ENCODE measurements at regions not wholly inside any gene's neighbourhood (a gene's known extent, or its start where the extent isn't known, plus 50 kb on each side); places are given as distances from the start of the nearest gene placed in this dataset.
"Not testable (repeated sequence)": the region's sequence is repeated elsewhere in the genome, so short reads cannot be mapped to it uniquely, and the experiment has no call there.

GRCh38 chr2:53353135-53354114 is 414.2 kb upstream of the CHAC2 start:
- no peak for DNase-seq

DNA sequence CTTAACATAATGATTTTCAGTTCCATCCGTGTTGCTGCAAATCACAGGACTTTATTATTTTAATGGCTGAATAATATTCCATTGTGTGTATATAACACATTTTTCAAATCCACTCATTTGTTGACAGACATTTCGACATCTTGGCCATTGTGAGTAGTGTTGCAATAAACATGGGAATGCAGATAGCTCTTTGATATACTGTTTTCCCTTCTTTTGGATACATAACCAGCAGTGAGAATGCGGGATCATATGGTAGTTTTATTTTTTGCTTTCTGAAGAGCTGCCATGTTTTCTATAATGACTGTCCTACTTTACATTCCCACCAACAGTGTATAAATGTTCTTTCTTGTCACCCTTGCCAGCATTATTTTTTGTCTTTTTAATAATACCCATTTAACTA is 420.3 kb upstream of the CHAC2 start:
- DNase-seq, result no peak

DNA sequence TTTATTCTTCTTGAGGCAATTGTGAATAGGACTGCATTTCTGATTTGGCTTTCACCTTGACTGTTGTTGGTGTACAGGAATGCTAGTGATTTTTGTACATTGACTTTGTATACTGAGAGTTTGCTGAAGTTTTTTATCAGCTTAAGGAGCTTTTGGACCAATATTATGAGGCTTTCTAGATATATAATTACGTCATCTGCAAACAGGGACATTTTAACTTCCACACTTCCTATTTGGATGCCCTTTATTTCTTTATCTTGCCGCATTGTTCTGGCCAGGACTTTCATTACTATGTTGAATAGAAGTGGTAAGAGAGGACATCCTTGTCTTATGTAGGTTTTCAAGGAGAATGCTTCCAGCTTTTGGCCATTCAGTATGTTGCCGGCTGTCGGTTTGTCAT is 425.4 kb upstream of the CHAC2 start:
- DNase-seq, result no peak

DNA sequence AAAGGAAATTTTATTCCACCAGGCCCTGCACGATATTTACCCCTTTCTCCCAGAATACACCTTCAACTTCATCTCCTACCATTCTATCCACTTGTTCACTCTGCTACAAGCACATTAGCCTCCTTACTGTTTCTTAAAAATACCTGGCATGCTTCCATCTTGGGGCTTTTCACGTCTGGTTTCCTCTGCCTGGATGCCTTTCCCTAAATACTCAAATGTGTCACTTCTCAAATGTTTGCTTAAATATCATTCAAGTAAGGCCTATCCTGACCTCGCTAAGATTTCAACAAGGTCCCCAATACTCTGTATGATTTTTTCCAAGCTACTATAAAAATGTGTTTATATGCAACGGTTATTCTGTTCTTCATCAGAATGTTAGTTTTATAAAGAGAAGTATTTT is 433.0 kb upstream of the CHAC2 start:
- no peak for DNase-seq

GRCh38 chr2:53331667-53332066 is 435.9 kb upstream of the CHAC2 start:
- no peak for DNase-seq

DNA sequence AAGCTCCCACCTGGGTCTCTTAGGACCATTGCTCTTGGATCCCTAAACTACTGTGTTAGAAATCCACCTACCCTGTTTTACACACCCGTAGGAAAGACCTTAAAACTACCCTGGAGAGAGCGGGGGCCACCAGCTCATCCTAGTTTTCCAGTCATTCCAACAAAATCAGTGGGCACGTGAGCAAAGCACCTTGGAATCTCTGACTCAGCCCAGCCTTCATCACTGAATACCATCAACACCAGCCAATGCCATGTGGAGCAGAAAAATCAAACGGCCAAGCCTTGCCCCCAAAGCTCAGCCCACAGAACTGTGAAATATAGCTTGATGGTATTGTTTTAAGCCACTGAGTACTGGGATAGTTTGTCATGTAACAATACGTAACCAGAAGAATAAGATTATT is 449.7 kb upstream of the CHAC2 start:
- DNase-seq, result no peak

- no peak for DNase-seq
These were observed 452.5 kb upstream of the CHAC2 start for GRCh38 chr2:53315149-53315548.

DNA sequence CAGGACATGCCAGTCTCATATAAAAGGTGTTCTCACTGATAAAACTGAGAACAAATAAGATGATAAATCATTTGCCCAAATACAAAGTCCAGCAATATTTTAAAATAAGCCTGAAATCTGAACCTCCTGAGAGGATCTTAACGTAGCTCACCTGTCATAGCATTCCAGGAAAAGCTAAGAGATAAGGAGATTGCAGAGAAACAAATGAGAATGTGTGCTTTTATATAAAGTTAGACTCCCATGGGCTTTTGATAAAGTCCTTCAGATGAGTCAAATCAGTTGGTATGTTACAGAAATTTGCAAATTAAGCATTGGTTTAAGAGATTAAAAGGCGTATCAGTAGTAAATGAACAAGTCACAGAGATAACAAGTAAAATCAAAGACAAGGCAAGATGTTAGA is 452.9 kb upstream of the CHAC2 start:
- no peak for DNase-seq

DNA sequence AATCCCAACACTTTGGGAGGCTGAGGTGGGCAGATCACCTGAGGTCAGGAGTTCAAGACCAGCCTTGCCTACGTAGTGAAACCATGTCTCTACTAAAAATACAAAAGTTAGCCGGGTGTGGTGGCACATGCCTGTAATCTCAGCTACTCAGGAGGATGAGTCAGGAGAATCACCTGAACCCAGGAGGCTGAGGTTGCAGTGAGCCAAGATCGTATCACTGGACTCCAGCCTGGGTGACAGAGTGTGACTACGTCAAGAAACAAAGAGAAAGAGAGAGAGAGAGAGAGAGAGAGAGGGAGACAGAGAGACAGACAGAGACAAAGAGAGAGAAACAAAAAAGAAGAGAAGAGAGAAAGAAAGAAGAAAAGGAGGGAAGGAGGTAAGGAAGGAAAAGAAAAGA is 454.0 kb upstream of the CHAC2 start:
- DNase-seq, result not testable (repeated sequence)

DNA sequence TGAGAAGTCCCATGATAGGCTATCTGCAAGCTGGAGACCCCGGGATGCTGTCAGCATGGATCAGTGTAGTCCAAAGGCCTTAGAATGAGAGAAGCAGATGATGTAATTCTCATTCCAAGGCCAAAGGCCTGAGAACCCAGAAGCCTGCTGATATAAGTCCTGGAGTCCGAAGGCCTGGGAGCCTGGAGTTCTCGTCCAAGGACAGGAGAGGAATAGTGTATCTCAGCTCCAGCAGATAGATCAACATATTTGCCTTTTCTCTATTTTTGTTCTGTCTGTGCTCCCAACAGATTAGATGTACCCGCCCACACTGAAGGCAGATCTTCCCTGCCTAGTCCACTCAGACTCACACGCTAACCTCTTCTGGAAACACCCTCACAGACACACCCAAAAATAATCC is 454.9 kb upstream of the CHAC2 start:
- DNase-seq, result no peak

GRCh38 chr2:53312181-53312580 is 455.4 kb upstream of the CHAC2 start:
- DNase-seq, result no peak

DNA sequence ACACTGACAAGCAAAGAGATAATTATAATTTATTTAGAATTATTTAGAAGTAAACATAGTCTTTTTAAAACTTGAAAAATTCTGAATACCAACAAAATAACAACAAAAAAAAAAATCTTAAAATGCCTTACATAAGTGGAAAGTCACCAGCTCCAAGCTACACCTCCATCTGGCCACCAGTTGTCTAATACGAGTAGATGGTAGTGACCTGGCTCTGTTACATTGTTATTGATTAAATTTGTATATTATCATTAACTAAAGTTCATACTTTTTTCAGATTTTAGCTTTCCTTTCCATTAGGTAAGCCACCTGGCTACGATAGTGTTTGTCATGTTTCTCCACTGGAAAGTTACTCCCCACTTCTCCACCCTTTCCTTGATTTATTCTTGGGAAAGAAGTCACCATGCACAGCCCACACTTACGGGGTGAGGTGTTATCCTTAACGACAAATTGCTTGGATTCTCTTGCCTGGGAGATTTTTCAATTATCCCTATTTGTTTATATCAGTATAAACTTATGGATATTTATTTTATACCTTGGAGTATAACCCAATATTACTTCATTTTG is 464.5 kb upstream of the CHAC2 start:
- no peak for DNase-seq

DNA sequence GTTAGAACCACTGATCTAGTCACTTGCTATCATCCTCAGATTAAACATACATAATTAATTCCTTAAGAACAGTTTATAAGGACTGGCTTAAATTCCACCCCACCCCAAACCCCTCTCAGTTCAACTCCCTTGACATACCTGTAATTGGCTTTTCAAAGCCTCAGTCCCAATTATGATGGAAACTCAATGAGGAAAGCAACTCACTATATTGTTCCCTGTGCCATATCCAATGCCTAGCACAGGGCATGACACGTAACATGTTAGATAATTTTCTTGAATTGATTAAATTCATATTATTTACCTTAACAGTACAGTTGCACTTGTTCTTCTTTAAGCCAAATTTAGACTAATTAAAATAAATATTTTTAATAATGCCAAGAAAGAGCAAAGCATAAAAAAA is 465.1 kb upstream of the CHAC2 start:
- DNase-seq, result no peak

GRCh38 chr2:53289309-53290006 is 478.1 kb upstream of the CHAC2 start:
- no peak for DNase-seq

- no peak for DNase-seq
These were observed 481.3 kb upstream of the CHAC2 start for GRCh38 chr2:53286345-53286744.

GRCh38 chr2:53275743-53276142 is 491.9 kb upstream of the CHAC2 start:
- DNase-seq, result no peak

DNA sequence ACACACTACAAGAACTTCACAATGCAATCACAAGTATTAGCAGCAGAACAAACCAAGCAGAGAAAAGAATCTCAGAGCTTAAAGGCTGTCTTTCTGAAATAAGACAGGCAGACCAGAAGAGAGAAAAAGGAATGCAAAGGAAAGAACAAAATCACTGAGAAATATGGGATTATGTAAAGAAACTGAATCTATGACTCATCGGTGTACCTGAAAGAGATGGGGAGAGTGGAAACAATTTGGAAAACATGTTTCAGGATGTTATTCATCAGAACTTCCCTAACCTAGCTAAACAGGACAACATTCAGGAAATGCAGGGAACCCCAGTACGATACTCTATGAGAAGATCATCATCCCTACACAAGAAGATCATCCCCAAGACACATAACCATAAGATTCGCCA is 499.0 kb upstream of the CHAC2 start:
- no peak for DNase-seq

GRCh38 chr2:53268086-53268485 is 499.5 kb upstream of the CHAC2 start:
- no peak for DNase-seq

DNA sequence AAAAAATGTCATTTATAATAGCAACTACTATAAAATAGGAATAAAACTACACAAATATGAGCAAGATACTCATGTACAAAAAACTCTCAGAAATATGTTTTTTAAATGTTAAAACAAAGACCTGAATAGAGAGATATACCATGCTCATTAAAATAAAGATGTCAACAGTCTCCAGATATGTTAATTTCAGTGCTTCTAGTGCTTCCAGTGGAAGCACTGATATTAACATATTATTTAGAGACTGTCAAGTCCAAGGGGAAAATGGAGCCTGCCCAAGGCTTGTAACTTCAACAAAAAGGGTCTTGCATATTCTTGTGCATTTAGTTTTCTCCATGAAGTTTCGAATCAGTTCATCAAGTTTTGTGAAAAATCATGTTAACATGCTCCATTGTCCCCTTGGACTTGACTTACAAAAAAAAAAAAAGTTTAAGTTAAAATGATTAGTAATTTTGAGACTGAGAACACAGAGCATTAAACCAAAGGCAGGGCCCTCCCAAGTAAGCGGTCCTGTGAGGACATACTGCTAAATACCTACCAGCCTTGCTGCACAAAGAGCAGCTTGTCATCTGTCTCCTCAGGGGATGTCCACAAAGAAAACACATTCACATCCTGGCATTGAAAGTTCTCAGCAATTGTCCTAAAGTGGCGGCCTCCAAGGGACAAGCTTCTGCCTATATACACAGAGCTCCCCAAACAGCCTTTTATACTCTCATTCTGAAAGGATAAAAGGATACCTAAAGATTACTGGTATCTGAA is 501.9 kb upstream of the CHAC2 start:
- no peak for DNase-seq

DNA sequence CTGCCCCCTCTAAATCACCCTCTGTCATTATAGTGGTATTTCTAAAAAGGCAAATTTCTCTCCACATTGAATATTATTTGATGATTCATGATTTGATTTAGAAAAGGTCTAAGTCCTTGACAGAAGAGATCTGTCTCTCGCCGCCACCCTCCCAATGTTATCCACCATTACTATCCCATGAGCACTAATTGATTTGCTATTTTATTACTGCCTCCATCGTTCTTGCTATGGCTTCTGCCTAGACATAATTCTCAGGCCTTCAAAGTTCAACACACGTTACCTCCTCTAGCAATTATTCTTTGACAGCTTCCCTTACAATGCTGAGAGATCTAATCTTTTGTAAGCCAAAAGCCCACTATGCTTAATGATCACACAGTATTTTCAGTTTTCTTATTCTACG is 507.0 kb upstream of the CHAC2 start:
- DNase-seq, result no peak

GRCh38 chr2:53259395-53260009 is 508.1 kb upstream of the CHAC2 start:
- no peak for DNase-seq

DNA sequence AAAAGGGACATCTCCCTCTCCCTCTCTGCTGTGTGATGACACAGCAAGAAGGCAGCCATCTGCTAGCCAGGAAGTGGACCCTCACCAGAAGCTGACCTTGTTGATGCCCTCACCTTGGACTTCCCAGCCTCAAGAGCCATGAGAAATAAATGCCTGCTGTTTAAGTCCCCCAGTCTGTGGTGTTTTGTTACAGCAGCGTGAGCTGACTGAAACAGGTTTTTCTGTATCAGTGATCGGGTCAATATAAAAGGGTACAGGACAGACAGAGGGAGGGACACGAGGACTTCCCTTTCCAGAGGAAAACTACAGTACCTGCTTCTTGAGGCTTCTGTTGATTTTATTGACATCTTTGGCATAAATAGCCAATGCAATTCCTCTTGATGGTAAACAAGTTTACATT is 510.3 kb upstream of the CHAC2 start:
- DNase-seq, result no peak

DNA sequence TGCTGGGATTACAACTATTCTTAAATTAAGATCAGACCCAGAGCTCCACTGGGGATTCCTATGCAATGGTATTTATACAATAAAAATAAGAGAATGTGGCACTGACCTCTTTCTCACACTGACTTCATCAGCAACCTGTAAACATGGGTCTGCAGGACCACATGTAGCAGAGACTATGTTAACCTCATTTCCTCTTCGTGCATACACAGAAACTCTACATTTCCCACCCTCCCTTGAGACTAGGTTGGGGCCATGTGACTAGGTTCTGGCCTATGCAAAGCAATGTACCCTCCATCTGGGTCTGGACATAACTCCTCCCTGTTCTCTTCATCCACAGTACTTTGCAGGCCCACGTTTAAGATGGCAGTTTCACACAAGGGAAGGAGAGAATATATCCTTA is 514.4 kb upstream of the CHAC2 start:
- DNase-seq, result no peak

All from activated CD4-positive, alpha-beta T cell treated with anti-CD3 and anti-CD28 coated beads for 48 hours (primary cell).